ENCODE measurements at regions not wholly inside any gene's neighbourhood (a gene's known extent, or its start where the extent isn't known, plus 50 kb on each side); places are given as distances from the start of the nearest gene placed in this dataset.

DNA sequence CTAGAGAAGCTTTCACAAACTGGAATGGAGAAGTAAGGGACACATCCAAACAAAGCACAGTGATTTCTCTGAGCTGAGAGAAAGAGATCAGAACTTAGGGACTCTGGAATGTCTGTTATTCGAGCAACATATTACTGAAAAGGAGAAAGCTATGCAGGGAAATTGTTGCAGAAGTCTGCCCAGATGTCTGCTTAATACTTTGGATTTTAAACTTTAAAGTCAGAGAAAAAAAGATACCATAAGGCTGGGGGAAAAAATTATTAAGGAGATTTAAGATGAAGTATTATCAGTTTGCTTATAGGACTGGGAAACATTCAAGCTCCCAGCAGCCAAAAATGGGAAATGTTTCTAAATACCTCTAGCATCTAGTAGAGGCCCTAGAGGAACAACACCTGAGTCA, 803.9 kb downstream of the TAF11L14 start:
- dilution Hi-C loops (cut with MboI; ENCODE audit: extremely low pct_ligation_motif_present, low sequenced_read_pairs), result no loop called here
- no peak overlapping the region for H2AFZ ChIP-seq (ENCODE audit: control insufficient read depth, low read length)
- no peaks in the 10 kb centered on the region for H3K9me3 ChIP-seq (ENCODE audit: control insufficient read depth, low read depth, low read length)
- H3K4me1 ChIP-seq (ENCODE audit: control insufficient read depth, extremely low read depth, insufficient read depth, low read length), result no peaks in the 10 kb centered on the region
- no peaks in the 10 kb centered on the region for H3K9me1 ChIP-seq (ENCODE audit: control insufficient read depth, extremely low read depth, insufficient read depth, low read length)
- DNase-seq (ENCODE audit: low read depth, low spot score), result no peak
- H3K4me3 ChIP-seq (ENCODE audit: control insufficient read depth in 2 of 3, extremely low read depth in 1 of 3, insufficient read depth in 2 of 3, low read depth in 1 of 3, low read length in 3 of 3), result no peak overlapping the region
- H3K36me3 ChIP-seq (ENCODE audit: control insufficient read depth in 2 of 2, extremely low read depth in 1 of 2, insufficient read depth in 2 of 2, low read length in 2 of 2), result no peaks in the 10 kb centered on the region
- H3K27me3 ChIP-seq (ENCODE audit: control insufficient read depth, extremely low read depth, insufficient read depth, low read length), result no peaks in the 10 kb centered on the region
- H3K9ac ChIP-seq (ENCODE audit: control insufficient read depth, extremely low read depth, insufficient read depth, low read length), result no peak overlapping the region
- no peak for TF ChIP-seq EZH2 (IDR thresholded peaks at IDR 0.05; ENCODE audit: low read length)
- TF ChIP-seq, protein P1, sequence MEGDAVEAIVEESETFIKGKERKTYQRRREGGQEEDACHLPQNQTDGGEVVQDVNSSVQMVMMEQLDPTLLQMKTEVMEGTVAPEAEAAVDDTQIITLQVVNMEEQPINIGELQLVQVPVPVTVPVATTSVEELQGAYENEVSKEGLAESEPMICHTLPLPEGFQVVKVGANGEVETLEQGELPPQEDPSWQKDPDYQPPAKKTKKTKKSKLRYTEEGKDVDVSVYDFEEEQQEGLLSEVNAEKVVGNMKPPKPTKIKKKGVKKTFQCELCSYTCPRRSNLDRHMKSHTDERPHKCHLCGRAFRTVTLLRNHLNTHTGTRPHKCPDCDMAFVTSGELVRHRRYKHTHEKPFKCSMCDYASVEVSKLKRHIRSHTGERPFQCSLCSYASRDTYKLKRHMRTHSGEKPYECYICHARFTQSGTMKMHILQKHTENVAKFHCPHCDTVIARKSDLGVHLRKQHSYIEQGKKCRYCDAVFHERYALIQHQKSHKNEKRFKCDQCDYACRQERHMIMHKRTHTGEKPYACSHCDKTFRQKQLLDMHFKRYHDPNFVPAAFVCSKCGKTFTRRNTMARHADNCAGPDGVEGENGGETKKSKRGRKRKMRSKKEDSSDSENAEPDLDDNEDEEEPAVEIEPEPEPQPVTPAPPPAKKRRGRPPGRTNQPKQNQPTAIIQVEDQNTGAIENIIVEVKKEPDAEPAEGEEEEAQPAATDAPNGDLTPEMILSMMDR (optimal IDR thresholded peaks at IDR 0.05 in 1 of 3, IDR thresholded peaks at IDR 0.05 in 1 of 3, conservative IDR thresholded peaks at IDR 0.05 in 1 of 3; ENCODE audit: extremely low read depth in 1 of 3, insufficient read depth in 2 of 3, low read length in 3 of 3), result no peak
- FAIRE-seq, result no peak
- no peaks in the 10 kb centered on the region for H3K79me2 ChIP-seq (ENCODE audit: control insufficient read depth, insufficient read depth, low read length)
- no peaks in the 10 kb centered on the region for H4K20me1 ChIP-seq (ENCODE audit: control insufficient read depth, extremely low read depth, insufficient read depth, low read length)
- no peak overlapping the region for H3K4me2 ChIP-seq (ENCODE audit: control insufficient read depth, extremely low read depth, insufficient read depth, low read depth, low read length)
- no peak overlapping the region for H3K27ac ChIP-seq (ENCODE audit: control insufficient read depth, insufficient read depth, low read length)

DNA sequence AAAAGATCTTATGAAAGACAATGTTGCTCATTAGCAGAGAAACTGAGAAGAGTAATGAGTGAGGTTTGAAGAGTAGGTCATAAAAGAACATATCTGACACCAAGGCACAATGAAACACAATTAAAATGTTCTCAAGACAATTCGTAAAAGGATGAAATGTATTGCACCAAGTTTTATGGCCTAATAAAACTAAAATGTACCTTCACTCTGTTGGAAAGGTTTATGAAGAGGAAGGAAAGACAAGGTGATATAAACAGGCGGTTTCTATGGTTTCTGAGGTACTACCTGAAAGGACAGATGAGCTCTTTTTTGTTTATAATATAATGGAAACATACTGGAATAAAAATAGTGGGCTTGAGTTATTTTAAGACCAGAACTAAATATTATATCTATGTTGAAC, 821.3 kb downstream of the TAF11L14 start:
- TF ChIP-seq EZH2 (IDR thresholded peaks at IDR 0.05; ENCODE audit: low read length), result no peak
- TF ChIP-seq, protein P1 (optimal IDR thresholded peaks at IDR 0.05 in 1 of 3, IDR thresholded peaks at IDR 0.05 in 1 of 3, conservative IDR thresholded peaks at IDR 0.05 in 1 of 3; ENCODE audit: extremely low read depth in 1 of 3, insufficient read depth in 2 of 3, low read length in 3 of 3), result no peak
- FAIRE-seq, result no peak
- H3K36me3 ChIP-seq (ENCODE audit: control insufficient read depth in 2 of 2, extremely low read depth in 1 of 2, insufficient read depth in 2 of 2, low read length in 2 of 2), result no peaks in the 10 kb centered on the region

More for the DNA sequence above, 821.3 kb downstream of the TAF11L14 start:
- Histone ChIP-seq H3K27ac (ENCODE audit: control insufficient read depth, insufficient read depth, low read length) (no peak overlapping the region), H3K9me1 (ENCODE audit: control insufficient read depth, extremely low read depth, insufficient read depth, low read length) (no peaks in the 10 kb centered on the region), H3K27me3 (ENCODE audit: control insufficient read depth, extremely low read depth, insufficient read depth, low read length) (no peaks in the 10 kb centered on the region), H3K9me3 (ENCODE audit: control insufficient read depth, low read depth, low read length) (no peaks in the 10 kb centered on the region), H3K4me3 (ENCODE audit: control insufficient read depth in 2 of 3, extremely low read depth in 1 of 3, insufficient read depth in 2 of 3, low read depth in 1 of 3, low read length in 3 of 3) (no peak overlapping the region), H2AFZ (ENCODE audit: control insufficient read depth, low read length) (no peak overlapping the region), H3K79me2 (ENCODE audit: control insufficient read depth, insufficient read depth, low read length) (no peaks in the 10 kb centered on the region), H3K4me2 (ENCODE audit: control insufficient read depth, extremely low read depth, insufficient read depth, low read depth, low read length) (no peak overlapping the region), H3K4me1 (ENCODE audit: control insufficient read depth, extremely low read depth, insufficient read depth, low read length) (no peaks in the 10 kb centered on the region), H3K9ac (ENCODE audit: control insufficient read depth, extremely low read depth, insufficient read depth, low read length) (no peak overlapping the region), H4K20me1 (ENCODE audit: control insufficient read depth, extremely low read depth, insufficient read depth, low read length) (no peaks in the 10 kb centered on the region)
- dilution Hi-C loops (cut with MboI; ENCODE audit: extremely low pct_ligation_motif_present, low sequenced_read_pairs), result no loop called here
- no peak for DNase-seq (ENCODE audit: low read depth, low spot score)
